ENCODE measurements at regions not wholly inside any gene's neighbourhood (a gene's known extent, or its start where the extent isn't known, plus 50 kb on each side); places are given as distances from the start of the nearest gene placed in this dataset.

GRCh38 chr6:166820483-166820882 lies 135.9 kb downstream of the RNASET2 start:
- no peak for TF ChIP-seq ZNF639 (CRISPR knock-in tag; conservative IDR thresholded peaks at IDR 0.05)
- no peak for TF ChIP-seq SP2 (CRISPR knock-in tag; IDR thresholded peaks at IDR 0.05)

All from HepG2 (cell line).